GM18502 (cell line): ENCODE measurements at regions not wholly inside any gene's neighbourhood (a gene's known extent, or its start where the extent isn't known, plus 50 kb on each side); places are given as distances from the start of the nearest gene placed in this dataset.

ENCODE experiments used
- ATAC-seq: cut with Tn5 transposase; IDR thresholded peaks from one replicate; pipeline ENCODE4 v1.9.1; 2021; ENCODE audit warnings: mild to moderate bottlenecking; ENCODE audit not compliant: unreplicated experiment, poor library complexity

DNA sequence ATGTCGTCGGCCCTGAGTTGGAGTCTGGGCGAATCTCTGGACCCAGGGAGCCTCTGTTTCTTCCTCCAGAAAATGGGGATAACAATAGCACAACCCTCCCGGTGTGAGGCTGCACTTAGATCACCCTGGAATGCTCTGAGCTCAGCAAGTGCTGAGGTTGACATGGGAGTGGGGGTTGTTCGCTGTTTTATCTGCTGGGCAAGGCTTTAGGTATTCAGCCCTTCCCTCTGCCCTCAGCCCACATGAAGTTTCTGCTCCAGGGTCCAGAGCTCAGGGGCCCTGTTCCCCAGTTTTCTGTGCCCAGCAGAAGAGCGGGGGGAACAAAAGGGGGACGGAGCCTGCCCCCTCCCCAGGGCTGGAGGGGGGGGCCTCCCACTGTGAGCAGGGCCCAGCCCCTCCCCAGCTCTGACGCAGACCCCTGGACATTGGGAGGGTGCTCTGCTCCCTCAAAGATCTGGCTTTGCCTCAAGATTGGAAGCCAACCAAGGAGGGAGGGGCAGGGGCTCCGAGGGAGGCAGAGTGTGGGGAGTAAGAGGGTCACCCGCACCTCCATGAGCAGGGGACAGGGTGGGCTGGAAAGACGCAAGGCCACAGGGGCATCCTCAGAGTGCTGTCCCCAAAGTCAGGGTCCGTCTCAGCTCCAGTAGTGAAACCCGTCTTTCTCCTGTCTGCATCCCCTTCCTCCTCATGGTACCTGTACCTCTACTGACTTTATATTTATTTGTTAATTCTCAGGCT lies 215.6 kb downstream of the C9orf50 start:
- ATAC-seq: no peak

DNA sequence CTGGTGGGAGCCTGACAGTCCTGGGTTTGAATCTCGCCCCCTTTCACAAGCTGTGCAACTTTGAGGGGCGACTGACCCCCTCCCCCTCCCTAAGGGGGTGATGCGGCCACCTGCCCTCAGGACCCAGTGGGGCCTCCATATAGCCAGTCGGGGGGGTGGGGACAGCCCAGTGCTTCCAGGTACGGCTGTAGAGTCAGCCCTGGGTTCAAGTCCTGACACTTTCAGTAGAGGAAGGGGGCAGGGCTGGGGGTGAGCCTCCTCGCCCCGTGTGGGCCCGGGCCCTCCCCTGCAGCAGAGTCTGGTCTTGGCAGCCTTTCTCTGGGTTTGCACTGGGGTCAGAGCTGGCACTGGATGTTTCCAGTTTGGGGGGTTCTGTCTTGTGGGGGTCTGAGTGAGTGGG lies 216.3 kb downstream of the C9orf50 start:
- ATAC-seq: no peak

- ATAC-seq: no peak
Measured at GRCh38 chr9:129403779-129404620, 216.9 kb downstream of the C9orf50 start.

DNA sequence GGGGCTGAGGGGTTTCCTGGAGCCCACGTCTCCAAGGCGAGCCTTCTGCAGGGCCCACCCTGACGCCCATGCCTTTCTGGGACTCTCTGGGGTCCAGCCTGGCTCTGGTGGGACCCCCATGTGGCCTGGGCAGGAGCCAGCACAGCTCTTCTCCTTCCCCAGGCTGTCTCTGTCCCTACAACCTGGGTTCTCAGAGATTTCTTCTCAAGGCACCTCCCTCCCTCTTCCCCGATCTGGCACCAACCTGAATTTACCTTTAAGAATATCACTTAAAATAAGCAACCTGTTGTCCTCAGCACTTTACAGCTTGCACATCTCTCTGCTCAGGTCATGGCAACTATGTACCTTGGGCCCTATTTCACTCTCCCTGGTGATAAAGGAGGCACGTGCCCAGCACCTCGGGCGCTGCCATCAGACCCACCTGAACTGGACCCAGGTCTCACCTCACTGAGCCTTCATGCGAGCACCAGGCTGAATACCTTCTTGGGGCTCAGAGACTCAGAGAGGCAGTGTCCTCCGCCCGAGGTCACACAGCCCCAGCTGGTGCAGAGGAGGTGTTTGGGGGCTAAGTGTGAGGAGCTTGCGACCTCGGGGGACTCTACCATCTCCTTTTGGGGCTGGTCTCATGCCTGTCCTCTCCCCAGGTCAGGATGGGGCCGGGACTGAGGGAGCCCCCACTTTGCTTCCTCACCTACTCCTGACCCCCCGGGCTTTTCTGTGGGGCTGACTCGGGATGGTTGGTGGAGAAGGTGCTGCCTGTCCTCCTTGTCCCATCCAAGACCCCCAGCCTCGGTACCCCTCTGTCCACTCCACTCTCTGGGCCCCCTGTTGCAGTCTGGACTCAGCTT lies 217.7 kb downstream of the C9orf50 start:
- ATAC-seq: no peak

DNA sequence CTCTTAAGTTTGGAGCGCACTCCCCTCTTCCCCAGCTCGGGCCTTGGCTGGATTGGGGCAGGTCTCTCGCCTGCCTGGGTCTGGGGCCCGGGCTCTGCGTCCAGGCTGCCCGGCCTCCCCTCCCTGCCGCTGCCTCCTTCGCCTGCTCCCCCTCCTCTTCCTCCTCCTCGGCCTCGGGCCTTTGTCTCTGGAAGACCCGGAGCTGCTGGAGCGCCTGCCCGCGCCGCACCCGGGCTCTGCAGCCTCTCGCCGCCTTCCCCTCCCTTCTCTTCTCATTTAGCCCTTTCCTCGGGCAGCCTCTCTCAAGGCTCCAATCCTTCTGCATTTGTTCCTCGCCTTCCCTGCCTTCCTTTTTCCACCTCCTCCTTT lies 218.5 kb downstream of the C9orf50 start:
- ATAC-seq: no peak

DNA sequence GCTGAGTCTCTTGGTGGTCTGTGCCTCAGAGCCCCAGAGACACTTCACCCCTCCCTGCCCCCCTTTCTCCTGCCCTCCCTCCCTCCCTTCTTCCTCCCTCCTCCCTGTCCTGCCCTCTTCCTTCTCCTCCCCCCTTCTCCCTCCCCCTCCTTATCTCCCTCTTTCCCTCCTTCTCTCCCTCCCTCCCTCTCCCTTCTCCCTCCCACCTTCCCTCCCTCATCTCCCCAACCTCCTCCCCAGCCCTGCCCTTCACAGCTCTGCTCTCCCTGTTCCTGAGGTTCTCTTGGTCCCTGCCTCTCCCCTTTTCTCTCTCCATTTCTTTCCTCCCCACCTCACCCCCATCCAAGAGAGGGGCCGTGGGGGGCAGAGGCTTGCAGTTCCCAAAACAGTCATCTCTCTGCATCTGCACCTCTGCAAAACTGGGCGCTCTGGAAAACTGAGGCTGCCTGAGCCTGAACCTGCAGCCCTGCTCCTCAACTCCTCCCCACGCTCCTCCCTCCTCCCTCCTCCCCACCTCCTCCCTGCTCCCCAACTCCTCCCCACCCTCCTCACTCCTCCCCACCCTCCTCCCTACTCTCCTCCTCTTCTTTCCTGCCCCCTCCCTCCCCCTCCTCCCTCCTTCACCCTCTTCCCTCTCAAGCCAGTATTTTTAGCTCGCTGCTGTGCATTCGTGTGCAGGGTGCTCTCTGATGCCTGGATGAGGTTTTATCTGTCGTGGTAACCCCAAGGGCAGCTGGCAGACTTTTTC lies 219.1 kb downstream of the C9orf50 start:
- ATAC-seq: no peak

DNA sequence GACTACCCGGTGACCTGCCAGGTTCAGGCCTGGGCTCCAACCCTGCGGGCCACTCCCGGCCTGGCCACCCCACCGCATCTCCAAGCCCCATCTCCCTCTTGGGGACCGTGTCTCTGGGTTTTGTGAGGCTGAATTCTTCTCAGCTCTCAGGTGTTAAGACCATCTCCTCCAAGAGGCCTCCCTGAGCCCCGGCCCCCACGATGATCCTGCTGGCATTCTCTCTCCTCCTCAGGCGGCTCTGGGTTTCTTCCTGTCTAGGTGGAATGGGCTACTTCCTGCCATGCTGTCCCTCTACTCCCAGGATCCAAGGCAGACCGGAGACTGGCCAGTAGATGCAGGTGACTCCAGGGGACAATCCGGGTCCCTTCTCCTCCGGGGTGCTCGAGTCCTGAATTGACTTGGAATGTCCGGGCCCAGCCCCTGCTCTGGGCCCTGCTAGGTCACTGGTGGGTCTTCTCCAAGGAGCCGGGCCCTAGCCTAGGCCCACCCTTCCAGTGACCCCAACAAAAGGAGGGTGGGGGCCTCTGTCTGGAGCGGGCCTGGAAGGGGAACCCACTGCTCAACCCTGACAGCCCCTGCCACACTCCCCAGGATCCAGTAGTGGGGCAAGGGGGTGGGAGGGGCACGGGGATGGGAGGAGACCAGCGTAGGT lies 219.8 kb downstream of the C9orf50 start:
- ATAC-seq: no peak

DNA sequence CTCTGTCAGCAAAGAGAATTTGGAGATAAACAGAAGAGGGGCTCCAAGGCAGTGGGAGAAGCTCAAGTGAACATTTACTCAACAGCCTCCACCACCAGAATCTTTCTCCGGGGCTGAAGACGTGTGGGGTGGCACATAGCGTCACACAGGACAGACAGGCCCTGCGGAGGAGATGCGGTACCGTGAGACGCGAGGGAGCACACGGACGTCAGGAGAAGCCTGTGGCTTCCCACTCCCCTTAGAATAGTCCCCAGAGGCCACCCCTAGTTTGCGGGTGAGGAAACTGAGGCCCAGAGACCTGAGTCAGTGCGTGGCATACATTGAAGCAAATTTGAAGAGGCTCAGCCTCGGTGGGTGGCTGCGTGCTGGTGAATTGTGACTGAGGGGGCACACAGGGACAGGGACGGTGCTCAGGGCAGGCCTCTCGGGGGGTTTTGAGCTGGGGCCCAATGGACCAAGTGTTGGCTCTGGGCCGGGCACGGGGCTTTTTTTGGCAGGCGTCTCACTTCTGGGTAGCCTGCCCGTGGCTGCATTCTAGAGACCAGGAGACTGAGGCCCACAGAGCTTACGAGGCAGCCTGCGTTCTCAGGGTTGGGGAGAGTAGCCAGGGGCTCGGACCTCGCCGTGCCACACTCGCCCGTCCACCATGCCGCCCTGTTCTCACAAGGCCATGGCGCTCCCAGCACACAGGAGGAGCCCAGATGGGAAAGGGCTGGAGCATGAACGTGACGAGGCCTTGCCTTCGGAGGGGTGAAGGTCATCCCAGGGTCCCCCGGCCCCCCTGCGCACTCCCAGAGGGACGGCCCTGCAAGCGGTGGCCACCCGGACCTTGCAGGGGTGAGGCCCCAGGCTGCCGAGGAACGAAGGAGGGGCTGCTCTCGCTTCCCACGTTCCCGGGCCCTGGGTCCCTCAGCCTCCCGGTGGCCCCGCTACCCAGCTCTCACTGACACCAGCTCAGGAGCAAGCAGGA lies 220.6 kb downstream of the C9orf50 start:
- ATAC-seq: no peak

- no peak for ATAC-seq
Measured at GRCh38 chr9:129399634-129399990, 221.3 kb downstream of the C9orf50 start.

DNA sequence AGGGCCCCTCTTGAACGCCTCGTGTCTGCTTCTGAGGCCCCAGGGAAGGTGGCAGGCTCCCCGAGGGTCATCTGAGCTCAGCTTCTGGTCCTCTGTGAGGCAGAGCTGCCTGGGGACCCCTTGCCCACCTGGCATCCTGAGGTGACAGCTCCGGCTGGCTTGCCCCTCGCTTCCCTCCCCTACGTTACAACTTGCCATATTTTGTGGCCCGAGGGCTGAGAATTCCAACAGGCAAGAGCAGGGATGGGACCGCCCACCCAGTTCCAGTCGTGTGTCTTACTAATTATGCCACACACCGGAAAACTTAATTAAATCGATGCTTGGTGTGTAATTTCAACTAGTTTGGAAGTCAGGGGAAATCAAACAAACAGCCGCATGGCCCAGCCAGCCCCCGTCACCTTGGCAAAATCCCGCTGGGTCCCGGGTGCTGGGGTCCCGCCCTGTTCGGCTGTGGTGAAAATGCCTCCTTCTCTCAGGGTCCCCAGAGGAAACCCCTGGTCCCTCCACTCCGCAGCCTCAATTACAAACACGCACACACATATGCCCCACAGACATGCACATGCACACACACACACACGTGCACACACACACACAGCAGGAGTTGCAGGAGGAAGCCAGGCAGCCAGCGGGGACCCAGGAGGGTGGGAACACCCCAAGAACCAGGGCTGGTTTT lies 221.0 kb upstream of the IER5L start:
- no peak for ATAC-seq

- no peak for ATAC-seq
Measured at GRCh38 chr9:129398101-129398960, 220.3 kb upstream of the IER5L start.

DNA sequence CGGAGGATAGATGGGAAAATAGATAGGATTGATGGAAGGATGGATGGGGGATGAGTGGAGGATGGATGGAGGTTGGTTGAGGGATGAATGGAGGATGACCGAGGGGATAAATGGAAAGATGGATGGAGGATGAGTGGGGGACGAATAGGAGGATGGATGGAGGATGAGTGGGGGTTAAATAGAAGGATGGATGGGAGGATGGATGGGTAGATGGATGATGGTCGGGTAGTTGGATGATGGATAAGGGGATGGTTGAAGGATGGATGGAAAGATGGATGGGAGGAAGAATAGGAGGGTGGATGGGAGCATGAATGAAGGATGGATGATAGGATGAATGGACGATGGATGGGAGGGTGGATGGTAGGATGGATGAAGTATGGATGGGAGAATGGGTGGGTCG lies 219.3 kb upstream of the IER5L start:
- no peak for ATAC-seq

- ATAC-seq: no peak
Measured at GRCh38 chr9:129396365-129396708, 218.3 kb upstream of the IER5L start.

DNA sequence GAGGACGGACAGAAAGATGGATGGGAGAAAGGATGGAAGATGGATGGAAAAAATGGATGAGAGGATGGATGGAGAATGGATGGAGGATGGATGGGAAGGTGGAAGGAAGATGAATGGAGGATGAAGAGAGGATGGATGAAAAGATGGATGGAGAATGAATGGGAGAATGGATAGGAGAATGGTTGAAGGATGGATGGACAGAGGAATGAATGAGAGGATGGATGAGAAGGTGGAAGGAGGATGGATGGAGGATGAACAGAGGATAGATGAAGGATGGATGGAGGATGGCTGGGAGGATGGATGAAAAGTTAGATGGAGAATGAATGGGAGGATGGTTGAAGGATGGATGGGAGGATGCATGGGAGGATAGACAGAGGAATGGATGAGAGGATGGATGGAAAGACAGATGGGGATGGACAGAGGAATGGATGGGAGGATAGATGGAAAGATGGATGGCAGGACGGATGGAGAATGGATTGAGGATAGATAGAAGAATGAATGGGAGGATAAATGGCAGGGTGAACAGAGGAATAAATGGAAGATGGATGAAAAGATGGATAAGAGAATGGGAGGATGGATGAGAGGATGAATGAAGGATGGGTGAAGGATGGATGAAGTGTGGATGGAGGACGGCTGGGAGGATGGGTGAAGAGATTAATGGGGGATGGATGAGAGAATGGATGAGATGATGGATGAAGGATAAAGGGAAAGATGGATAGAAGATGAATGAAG lies 217.7 kb upstream of the IER5L start:
- no peak for ATAC-seq

GRCh38 chr9:129394886-129395279 lies 216.8 kb upstream of the IER5L start:
- ATAC-seq: no peak

DNA sequence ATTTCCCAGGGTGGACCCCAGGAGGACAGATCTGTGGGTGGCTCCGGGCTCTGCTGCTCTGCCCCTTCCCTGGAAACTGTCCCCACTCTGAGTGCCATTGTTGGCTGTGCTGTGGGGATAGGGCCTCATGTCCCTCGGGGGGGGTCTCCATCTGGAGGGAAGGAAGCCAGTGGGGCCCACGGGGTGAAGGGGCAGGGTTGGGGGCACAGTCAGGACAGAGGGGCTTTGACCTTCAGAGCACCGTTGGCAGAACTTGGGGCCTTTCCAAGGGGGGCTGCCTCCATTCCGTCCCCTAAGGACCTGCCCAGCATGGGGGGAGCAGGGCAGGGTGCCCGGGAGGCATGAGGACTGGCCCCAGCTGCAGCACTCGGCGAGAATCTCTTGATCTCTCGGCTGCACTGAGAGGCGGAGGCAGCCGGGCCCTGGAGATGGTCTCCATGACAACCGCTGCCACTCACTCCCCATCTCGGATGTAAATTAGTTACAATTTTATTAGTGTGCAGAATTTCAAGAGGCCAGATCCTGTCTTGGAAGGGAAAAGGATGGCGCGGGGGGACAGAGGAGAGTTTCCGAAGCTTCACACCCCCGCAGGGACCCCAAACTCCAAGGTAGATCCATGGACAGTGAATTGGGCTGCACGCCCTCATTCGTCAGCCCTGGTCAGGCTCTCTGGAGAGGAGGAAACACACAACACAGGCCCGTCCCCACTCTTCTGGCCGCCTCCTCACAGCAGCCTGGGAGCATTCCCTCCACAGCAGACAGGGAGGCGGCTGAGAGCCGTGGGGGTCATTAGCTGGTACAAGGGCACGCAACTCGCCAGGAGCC lies 216.2 kb upstream of the IER5L start:
- no peak for ATAC-seq
